Common myeloid progenitor, CD34-positive (primary cell): ENCODE measurements at regions not wholly inside any gene's neighbourhood (a gene's known extent, or its start where the extent isn't known, plus 50 kb on each side); places are given as distances from the start of the nearest gene placed in this dataset.

Experiments used
- CTCF ChIA-PET: fragments of 350-600 bp; sonication (Branson Sonifier 250); formaldehyde crosslinking; loops from one replicate; lab custom pipeline; 2021; ENCODE audit warnings: antibody characterized with exemption; lab: Charles Lee
- POLR2A ChIA-PET: fragments of 350-600 bp; sonication (Branson Sonifier 250); formaldehyde crosslinking; loops from one replicate; lab custom pipeline; 2021; ENCODE audit warnings: antibody characterized with exemption; lab: Charles Lee
- DNase-seq, 3 donors: peaks; one replicate each; pipeline versions ENCODE4 v3.0.0 to v3.0.0-alpha.2; 2013
- H3K27ac ChIP-seq, 2 experiments: 1 replicate in 1 of 2; 2 replicates in 1 of 2; pipeline ENCODE4 v1.7.0; 2013; ENCODE audit warnings: inconsistent platforms in 2 of 2, low read length in 2 of 2, mild to moderate bottlenecking in 2 of 2, low read depth in 1 of 2, moderate library complexity in 1 of 2; ENCODE audit not compliant: severe bottlenecking in 2 of 2, insufficient read depth in 1 of 2, poor library complexity in 1 of 2
- H3K27me3 ChIP-seq, 5 experiments: replicated peaks in 2 of 5; 1 replicate in 3 of 5; 2 replicates in 2 of 5; pipeline versions ENCODE4 v1.6.1 to v1.7.0; 2013; ENCODE audit warnings: low read length in 4 of 5, mild to moderate bottlenecking in 2 of 5, moderate library complexity in 2 of 5, inconsistent platforms in 1 of 5; ENCODE audit not compliant: insufficient read depth in 5 of 5, control insufficient read depth in 4 of 5
- H3K36me3 ChIP-seq, 4 experiments: 1 replicate in 2 of 4; 2 replicates in 2 of 4; pipeline versions ENCODE4 v1.6.1 to v1.7.0; 2013; ENCODE audit warnings: low read length in 3 of 4, control low read depth in 1 of 4, mild to moderate bottlenecking in 1 of 4; ENCODE audit not compliant: control insufficient read depth in 4 of 4, insufficient read depth in 4 of 4
- H3K4me1 ChIP-seq, 4 experiments: 1 replicate in 3 of 4; 2 replicates in 1 of 4; pipeline versions ENCODE4 v1.6.1 to v1.7.1; 2013; ENCODE audit warnings: low read length in 3 of 4, mild to moderate bottlenecking in 3 of 4, control low read depth in 1 of 4, inconsistent platforms in 1 of 4, moderate library complexity in 1 of 4; ENCODE audit not compliant: control insufficient read depth in 4 of 4, insufficient read depth in 4 of 4; ENCODE audit errors: control extremely low read depth in 1 of 4
- H3K4me3 ChIP-seq, 7 experiments: 1 replicate in 4 of 7; 2 replicates in 3 of 7; pipeline versions ENCODE4 v1.5.1 to v1.7.0; 2013; ENCODE audit warnings: mild to moderate bottlenecking in 7 of 7, low read length in 6 of 7, moderate library complexity in 6 of 7, inconsistent platforms in 2 of 7, low read depth in 2 of 7, control low read depth in 1 of 7; ENCODE audit not compliant: insufficient read depth in 4 of 7, control insufficient read depth in 1 of 7; ENCODE audit errors: extremely low read depth in 1 of 7
- H3K9me3 ChIP-seq, 5 experiments: 1 replicate in 4 of 5; 2 replicates in 1 of 5; pipeline versions ENCODE4 v1.6.1 to v1.7.1; 2013; ENCODE audit warnings: low read length in 4 of 5, mild to moderate bottlenecking in 2 of 5, inconsistent platforms in 1 of 5, low read depth in 1 of 5, moderate library complexity in 1 of 5; ENCODE audit not compliant: control insufficient read depth in 4 of 5, insufficient read depth in 2 of 5; ENCODE audit errors: control extremely low read depth in 1 of 5
- WGBS: methylation state at CpG from one replicate; pipeline ENCODE4 v1.1.5; 2013; ENCODE audit not compliant: insufficient coverage; 5-methylcytosine and 5-hydroxymethylcytosine counted together

GRCh38 chr4:38202242-38202641, 242.0 kb downstream of the PTTG2 start:
- WGBS: 42% methylated on average over 2 of the region's 2 CpGs
- no peaks in the 10 kb centered on the region for H3K36me3 ChIP-seq
- H3K27me3 ChIP-seq: no peaks in the 10 kb centered on the region
- no peaks in the 10 kb centered on the region for H3K9me3 ChIP-seq
- POLR2A ChIA-PET: no interaction called here
- peak in 1 of 3 donors; percentile 17 for DNase-seq
- H3K4me3 ChIP-seq: no peak overlapping the region
- H3K27ac ChIP-seq: no peak overlapping the region
- CTCF ChIA-PET: interaction anchor here (0.6 kb wide), 1 partner anchor 11 kb away, joined by 3 read pairs; no protein-coding TSS in a partner anchor
- H3K4me1 ChIP-seq: no peaks in the 10 kb centered on the region

DNA sequence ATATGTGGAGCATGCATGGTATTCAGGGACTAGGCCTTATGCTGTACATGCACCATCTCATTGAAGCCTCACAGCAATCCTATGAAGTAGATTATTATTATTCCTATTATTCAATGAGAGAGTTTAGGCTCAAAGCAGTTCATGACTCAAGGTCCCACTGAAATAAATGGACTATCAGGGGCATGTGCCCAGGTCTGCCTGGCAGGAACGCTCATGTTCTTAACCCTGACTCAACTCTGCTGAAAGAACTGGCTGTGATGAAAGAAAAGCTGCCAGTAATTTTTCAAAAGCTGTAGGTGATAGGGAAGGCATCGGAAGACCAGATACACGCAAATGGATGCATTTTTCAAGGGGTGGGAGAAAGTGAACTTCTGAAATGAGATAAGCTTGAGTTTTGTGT, 243.4 kb downstream of the PTTG2 start:
- H3K36me3 ChIP-seq: no peaks in the 10 kb centered on the region
- no peaks in the 10 kb centered on the region for H3K4me1 ChIP-seq
- CTCF ChIA-PET: interaction anchor here (1.1 kb wide), 1 partner anchor 8 kb away, joined by 3 read pairs; no protein-coding TSS in a partner anchor
- H3K9me3 ChIP-seq: no peaks in the 10 kb centered on the region
- DNase-seq: no peak
- H3K4me3 ChIP-seq: no peak overlapping the region
- no peak overlapping the region for H3K27ac ChIP-seq
- WGBS: 100% methylated on average over 2 of the region's 3 CpGs
- H3K27me3 ChIP-seq: no peaks in the 10 kb centered on the region
- POLR2A ChIA-PET: no interaction called here

DNA sequence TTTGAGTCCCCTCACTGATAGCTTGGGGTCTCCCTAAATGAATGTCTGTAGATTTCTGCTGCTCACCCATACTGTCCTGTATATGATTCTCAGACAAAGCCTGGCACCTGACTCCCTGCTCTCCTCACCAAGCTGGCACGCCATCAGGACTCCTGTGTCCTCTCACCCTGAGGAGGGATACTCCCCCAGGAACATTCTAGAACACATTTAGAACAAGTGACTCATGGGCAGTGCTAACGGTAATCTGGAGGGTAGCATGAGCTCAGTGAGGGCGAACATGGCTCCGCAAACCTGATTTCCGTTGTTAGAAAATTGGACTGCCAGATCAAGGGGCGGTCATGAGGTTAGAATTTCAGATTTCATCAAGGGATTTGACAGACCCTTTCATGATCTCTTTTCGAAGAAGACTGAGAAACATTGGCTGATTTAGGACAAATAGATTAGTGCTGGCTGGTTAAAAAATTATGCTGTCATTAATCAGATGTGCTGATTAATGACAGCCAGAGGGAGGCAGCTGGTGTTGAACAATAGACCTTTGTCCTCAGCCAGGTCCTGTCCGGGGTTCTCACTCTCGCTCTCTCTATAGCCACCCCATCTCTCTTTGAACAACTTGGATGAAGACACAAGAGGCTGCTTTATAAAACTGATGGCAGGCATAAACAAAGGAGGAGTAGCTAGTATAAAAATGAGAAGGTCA, 244.3 kb downstream of the PTTG2 start:
- H3K9me3 ChIP-seq: no peaks in the 10 kb centered on the region
- no peaks in the 10 kb centered on the region for H3K4me1 ChIP-seq
- H3K27me3 ChIP-seq: no peaks in the 10 kb centered on the region
- H3K4me3 ChIP-seq: no peak overlapping the region
- H3K27ac ChIP-seq: no peak overlapping the region
- CTCF ChIA-PET: interaction anchor here (1.1 kb wide), 1 partner anchor 9 kb away, joined by 3 read pairs; no protein-coding TSS in a partner anchor
- WGBS: 97% methylated on average over 6 of the region's 9 CpGs
- POLR2A ChIA-PET: no interaction called here
- H3K36me3 ChIP-seq: no peaks in the 10 kb centered on the region
- DNase-seq: no peak

GRCh38 chr4:38205261-38205660, 245.1 kb downstream of the PTTG2 start:
- no peaks in the 10 kb centered on the region for H3K36me3 ChIP-seq
- no peaks in the 10 kb centered on the region for H3K27me3 ChIP-seq
- WGBS: 100% methylated on average over 3 of the region's 3 CpGs
- H3K9me3 ChIP-seq: no peaks in the 10 kb centered on the region
- ChIA-PET POLR2A (no interaction called here), CTCF (no interaction called here)
- H3K27ac ChIP-seq: no peak overlapping the region
- no peaks in the 10 kb centered on the region for H3K4me1 ChIP-seq
- no peak overlapping the region for H3K4me3 ChIP-seq
- no peak for DNase-seq

DNA sequence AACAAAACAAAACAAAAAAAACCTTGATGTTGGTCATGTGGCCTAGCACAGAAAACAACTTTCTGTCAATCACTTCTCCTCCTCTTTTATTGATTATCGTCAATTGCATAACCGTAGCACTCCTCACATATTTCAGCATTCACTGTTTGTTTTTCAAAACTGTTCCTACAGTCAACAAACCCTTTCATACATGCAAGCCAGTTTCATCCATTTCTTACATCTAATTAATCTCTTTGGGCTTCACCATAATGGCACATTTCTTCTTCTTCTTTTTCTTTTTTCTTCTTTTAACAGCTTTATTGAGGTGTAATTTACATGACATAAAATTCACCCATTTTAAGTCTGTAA, 246.9 kb downstream of the PTTG2 start:
- no peak for DNase-seq
- no peak overlapping the region for H3K4me3 ChIP-seq
- no peak overlapping the region for H3K27ac ChIP-seq
- no peaks in the 10 kb centered on the region for H3K27me3 ChIP-seq
- ChIA-PET POLR2A (no interaction called here), CTCF (no interaction called here)
- 100% methylated on average over 2 of the region's 2 CpGs for WGBS
- no peaks in the 10 kb centered on the region for H3K36me3 ChIP-seq
- no peaks in the 10 kb centered on the region for H3K9me3 ChIP-seq
- no peaks in the 10 kb centered on the region for H3K4me1 ChIP-seq

GRCh38 chr4:38209654-38210053, 249.5 kb downstream of the PTTG2 start:
- ChIA-PET POLR2A (no interaction called here), CTCF (interaction anchor here (0.6 to 1.5 kb wide), 2 partner anchors 31 to 143 kb away, joined by 3 to 5 read pairs; no protein-coding TSS in a partner anchor)
- H3K27ac ChIP-seq: no peak overlapping the region
- H3K36me3 ChIP-seq: no peaks in the 10 kb centered on the region
- peaks cover 0 to 3% (median 0%) of the 10 kb centered on the region in 5 experiments for H3K9me3 ChIP-seq
- no peaks in the 10 kb centered on the region for H3K27me3 ChIP-seq
- peaks cover 0 to 3% (median 0%) of the 10 kb centered on the region in 4 experiments for H3K4me1 ChIP-seq
- H3K4me3 ChIP-seq: no peak overlapping the region
- no CpG with 5 or more reads among the region's 2 CpGs for WGBS
- no peak for DNase-seq

DNA sequence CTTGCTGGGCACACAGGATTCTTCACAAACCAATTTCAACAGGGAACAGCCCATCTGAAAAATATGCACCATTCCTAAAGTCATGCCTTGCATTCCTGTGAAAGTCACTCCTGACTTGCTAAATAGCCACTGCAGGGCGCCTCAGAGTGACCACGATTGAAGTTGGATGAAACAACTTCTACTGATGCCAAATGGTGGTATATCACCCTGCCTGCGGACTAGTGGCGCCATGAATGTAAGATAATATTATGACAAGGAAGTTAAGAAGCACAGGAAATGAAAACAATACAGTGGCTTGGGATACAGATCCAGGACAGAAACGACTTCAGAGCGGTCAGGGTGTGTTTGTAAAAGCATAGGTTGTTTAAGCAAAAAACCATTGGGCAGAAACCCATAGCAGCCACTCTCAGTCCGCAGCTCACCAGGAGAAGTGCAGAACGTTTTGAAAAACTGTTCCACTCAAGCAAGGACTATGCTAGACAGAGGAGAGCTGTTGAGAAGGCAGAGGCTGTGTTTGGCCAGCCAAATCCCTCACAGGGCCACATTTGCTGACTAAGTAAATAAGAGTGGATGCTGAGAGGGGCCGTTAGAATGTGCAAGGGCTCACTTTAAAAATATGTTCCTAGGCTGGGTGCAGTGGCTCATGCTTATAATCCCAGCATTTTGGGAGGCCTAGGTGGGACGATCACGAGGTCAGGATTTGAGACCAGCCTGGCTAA, 250.4 kb downstream of the PTTG2 start:
- H3K4me3 ChIP-seq: no peak overlapping the region
- no peak overlapping the region for H3K27ac ChIP-seq
- CTCF ChIA-PET: interaction anchor here (1.5 kb wide), 1 partner anchor 31 kb away, joined by 5 read pairs; no protein-coding TSS in a partner anchor
- peaks cover 0 to 3% (median 0%) of the 10 kb centered on the region in 4 experiments for H3K4me1 ChIP-seq
- WGBS: 90% methylated on average over 11 of the region's 11 CpGs
- H3K27me3 ChIP-seq: no peaks in the 10 kb centered on the region
- peaks cover 0 to 10% (median 0%) of the 10 kb centered on the region in 5 experiments for H3K9me3 ChIP-seq
- no peaks in the 10 kb centered on the region for H3K36me3 ChIP-seq
- DNase-seq: no peak
- POLR2A ChIA-PET: no interaction called here
